Stimulated activated memory B cell treated with anti-CD40 and anti-IgM and Interleukin-4, amounts not matched to agents 10 μg/mL and 1 μg/mL and 100 μg/mL, for 72 hours (primary cell): ENCODE measurements at regions not wholly inside any gene's neighbourhood (a gene's known extent, or its start where the extent isn't known, plus 50 kb on each side); places are given as distances from the start of the nearest gene placed in this dataset.
"Not testable (repeated sequence)": the region's sequence is repeated elsewhere in the genome, so short reads cannot be mapped to it uniquely, and the experiment has no call there.

Experiments used
- ATAC-seq: fragments of 150-1000 bp; cut with Tn5 transposase; 2 replicates; pipeline ENCODE4 v1.10.0; 2021
- H3K27ac Mint-ChIP-seq: one replicate; pipeline ENCODE4 v1.8.0; 2022; ENCODE audit warnings: mild to moderate bottlenecking, mixed read lengths
- H3K27me3 Mint-ChIP-seq: one replicate; pipeline ENCODE4 v1.8.0; 2022; ENCODE audit warnings: mixed read lengths
- H3K36me3 Mint-ChIP-seq: one replicate; pipeline ENCODE4 v1.8.0; 2022; ENCODE audit warnings: mixed read lengths
- H3K4me1 Mint-ChIP-seq: one replicate; pipeline ENCODE4 v1.8.0; 2022; ENCODE audit warnings: mixed read lengths
- H3K4me3 Mint-ChIP-seq: one replicate; pipeline ENCODE4 v1.8.0; 2022; ENCODE audit warnings: mild to moderate bottlenecking, moderate library complexity, mixed read lengths
- H3K9me3 Mint-ChIP-seq: one replicate; pipeline ENCODE4 v1.8.0; 2022; ENCODE audit warnings: mixed read lengths

DNA sequence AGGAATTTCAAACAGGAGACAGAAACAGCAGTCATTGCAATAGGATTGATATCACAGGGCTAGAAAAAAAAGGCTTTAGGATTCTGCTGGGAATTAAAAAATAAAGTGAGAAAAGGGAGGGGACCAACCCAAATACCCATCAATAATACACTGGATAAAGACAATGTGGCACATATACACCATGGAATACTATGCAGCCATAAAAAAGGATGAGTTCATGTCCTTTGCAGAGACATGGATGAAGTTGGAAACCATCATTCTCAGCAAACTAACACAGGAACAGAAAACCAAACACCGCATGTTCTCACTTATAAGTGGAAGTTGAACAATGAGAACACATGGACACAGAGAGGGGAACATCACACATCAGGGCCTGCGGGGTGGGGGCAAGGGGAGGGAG lies 86.9 kb upstream of the ODAD2 start:
- H3K4me1 Mint-ChIP-seq, ATAC-seq, H3K27ac Mint-ChIP-seq, H3K4me3 Mint-ChIP-seq, H3K9me3 Mint-ChIP-seq, H3K27me3 Mint-ChIP-seq: not testable (repeated sequence)
- H3K36me3 Mint-ChIP-seq = peaks cover 35% of the 10 kb centered on the region

DNA sequence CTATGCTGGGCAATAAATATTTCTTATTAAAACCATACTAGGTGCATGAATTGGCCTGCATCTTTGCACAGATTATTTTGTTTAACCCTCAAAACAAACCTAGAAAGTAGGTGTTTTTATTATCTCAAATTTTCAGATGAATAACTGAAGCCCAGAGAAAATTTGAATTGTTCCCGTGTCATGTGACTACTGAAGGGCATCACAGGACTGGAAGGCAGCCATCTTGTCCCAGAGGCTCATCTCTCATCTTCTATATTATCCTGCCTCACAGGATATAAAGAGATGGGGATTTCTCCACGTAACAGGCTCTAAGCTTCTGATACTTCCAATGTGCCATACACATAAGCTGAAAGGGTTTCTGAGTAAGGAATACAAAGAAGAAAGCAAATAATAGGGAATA lies 84.0 kb upstream of the ODAD2 start:
- H3K9me3 Mint-ChIP-seq = peaks cover 2% of the 10 kb centered on the region
- H3K27me3 Mint-ChIP-seq = no peaks in the 10 kb centered on the region
- ATAC-seq = no peak
- peaks cover 28% of the 10 kb centered on the region for H3K36me3 Mint-ChIP-seq
- H3K4me3 Mint-ChIP-seq = no peak overlapping the region
- H3K27ac Mint-ChIP-seq = no peak overlapping the region
- no peaks in the 10 kb centered on the region for H3K4me1 Mint-ChIP-seq

DNA sequence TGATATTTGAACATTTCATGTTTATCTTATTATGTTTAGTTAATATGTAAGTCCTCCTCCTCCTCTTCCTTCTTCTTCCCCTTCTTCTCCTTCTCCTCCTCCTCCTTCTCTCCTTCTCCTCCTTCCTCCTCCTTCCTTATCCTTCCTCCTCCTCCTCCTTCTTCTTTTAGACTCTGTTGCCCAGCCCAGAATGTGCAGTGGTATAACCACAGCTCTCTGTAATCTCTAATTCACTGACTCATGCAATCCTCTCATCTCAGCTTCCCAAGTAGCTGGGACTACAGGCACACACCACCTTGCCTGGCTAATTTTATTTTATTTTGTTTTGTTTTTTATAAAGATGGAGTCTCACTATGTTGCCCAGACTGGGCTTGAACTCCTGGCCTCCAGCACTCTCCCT lies 83.4 kb upstream of the ODAD2 start:
- Mint-ChIP-seq H3K27ac (no peak overlapping the region), H3K27me3 (no peaks in the 10 kb centered on the region), H3K4me3 (no peak overlapping the region), H3K4me1 (no peaks in the 10 kb centered on the region), H3K9me3 (peaks cover 2% of the 10 kb centered on the region), H3K36me3 (peaks cover 27% of the 10 kb centered on the region)
- ATAC-seq = no peak

DNA sequence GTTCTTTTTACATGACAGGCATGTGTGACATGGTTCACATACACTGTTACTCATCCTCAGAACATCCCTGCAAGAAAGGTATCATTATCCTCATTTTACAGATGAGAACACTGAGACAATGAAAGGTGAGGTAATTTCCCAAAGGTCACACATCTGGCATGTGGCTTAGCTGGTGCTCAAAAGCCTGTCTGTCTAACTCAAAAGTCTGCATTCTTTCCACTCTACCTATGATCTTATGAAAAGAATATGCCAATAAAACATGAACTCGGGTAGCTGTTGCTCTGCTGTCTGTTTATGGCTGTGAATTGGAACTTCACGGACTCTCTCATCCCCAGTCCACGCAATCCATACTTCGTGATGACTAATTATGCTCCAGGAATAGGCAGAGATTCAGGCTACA lies 79.0 kb upstream of the ODAD2 start:
- Mint-ChIP-seq H3K27me3 (no peaks in the 10 kb centered on the region), H3K4me1 (no peaks in the 10 kb centered on the region), H3K36me3 (no peaks in the 10 kb centered on the region), H3K27ac (no peak overlapping the region), H3K9me3 (no peaks in the 10 kb centered on the region), H3K4me3 (no peak overlapping the region)
- ATAC-seq = no peak

DNA sequence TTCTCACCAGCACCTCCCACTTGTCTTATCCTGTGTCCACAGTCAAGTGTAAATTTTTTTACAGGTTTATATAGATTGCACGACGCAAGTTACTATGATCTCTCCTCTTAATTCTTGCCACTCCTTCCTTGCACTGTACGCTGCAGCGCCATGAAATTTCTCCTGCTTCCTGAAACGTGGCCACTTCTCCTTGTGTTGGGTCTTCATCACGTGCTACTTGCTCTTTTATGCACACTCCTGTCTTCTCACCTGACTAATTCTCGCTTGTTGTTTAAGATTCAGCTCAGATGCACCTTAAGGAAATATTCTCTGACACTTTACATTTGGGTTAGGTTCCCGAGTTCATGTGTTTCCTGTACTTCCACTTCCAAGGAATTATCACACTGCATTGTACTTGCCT lies 76.5 kb upstream of the ODAD2 start:
- H3K27ac Mint-ChIP-seq = no peak overlapping the region
- H3K36me3 Mint-ChIP-seq = no peaks in the 10 kb centered on the region
- H3K4me1 Mint-ChIP-seq = no peaks in the 10 kb centered on the region
- H3K9me3 Mint-ChIP-seq = no peaks in the 10 kb centered on the region
- H3K4me3 Mint-ChIP-seq = no peak overlapping the region
- ATAC-seq = no peak
- H3K27me3 Mint-ChIP-seq = no peaks in the 10 kb centered on the region

DNA sequence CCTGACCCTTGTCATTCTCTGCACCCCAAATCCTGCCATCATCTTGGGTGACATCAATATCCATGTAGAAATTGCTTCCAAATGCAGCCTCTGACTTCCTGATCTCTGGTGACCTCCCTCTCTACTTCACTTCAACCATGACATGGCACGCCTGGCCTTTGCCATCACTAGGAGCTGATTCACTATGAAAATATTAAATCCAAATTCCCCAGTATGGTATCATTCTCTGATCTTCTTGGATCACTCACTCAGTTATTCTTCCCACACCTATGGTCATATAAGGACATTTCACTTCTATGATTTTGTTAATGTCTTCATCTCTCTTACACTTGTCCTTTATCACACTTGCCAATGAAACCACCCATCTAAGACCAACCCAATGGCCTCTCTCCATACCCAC lies 73.7 kb upstream of the ODAD2 start:
- Mint-ChIP-seq H3K9me3 (no peaks in the 10 kb centered on the region), H3K36me3 (peaks cover 10% of the 10 kb centered on the region), H3K4me1 (no peaks in the 10 kb centered on the region), H3K27ac (no peak overlapping the region), H3K27me3 (no peaks in the 10 kb centered on the region), H3K4me3 (no peak overlapping the region)
- ATAC-seq = no peak

DNA sequence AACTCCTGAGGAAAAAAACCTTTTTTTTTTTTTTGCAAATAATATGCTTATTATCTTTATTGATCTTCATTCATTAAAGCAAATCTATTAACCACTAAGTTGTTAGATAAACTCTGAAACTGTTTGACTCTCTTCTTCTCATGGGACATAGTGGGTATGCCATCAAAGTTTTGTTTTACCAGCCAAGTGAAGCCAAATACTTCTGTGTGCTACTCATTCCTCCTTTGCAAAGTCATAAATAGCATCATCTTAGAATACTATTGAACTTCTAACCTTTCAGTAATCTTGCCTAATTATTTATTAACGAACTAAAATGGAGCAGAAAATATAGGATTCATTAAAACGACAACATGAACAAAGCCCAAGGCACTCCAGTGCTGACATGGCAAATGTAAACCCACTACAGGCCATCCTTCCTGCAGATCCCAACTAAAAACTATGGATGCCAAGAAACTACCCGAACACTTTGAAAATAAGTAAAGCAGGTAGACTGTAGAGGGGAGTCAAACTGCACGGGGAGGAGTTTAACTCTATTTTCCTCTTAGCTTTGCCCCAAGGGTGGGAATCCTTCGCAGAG lies 61.2 kb upstream of the ODAD2 start:
- H3K27ac Mint-ChIP-seq = no peak overlapping the region
- H3K4me3 Mint-ChIP-seq = no peak overlapping the region
- H3K9me3 Mint-ChIP-seq = no peaks in the 10 kb centered on the region
- no peaks in the 10 kb centered on the region for H3K4me1 Mint-ChIP-seq
- ATAC-seq = no peak
- H3K36me3 Mint-ChIP-seq = peaks cover 40% of the 10 kb centered on the region
- H3K27me3 Mint-ChIP-seq = no peaks in the 10 kb centered on the region

DNA sequence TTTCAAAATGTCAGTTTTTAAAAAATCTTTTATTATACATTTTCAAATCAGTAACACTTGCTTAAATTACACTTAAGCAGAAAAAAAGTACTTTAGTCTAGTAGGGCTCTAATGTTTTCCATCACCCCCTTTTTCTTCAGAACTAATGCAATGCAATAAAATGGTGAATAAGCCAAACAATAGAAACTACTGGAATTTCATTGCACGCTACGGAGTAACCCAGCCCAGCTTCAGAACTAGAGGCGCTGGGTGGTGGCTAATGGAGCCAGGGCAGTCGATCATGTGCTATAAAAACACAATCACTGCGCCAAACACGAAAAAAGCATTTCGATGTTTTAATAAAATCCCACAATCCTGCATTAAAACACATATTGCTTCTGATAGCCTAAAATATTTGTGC lies 59.9 kb upstream of the ODAD2 start:
- Mint-ChIP-seq H3K4me3 (no peak overlapping the region), H3K27ac (no peak overlapping the region), H3K9me3 (no peaks in the 10 kb centered on the region), H3K27me3 (no peaks in the 10 kb centered on the region), H3K36me3 (peaks cover 40% of the 10 kb centered on the region), H3K4me1 (no peaks in the 10 kb centered on the region)
- ATAC-seq = no peak

DNA sequence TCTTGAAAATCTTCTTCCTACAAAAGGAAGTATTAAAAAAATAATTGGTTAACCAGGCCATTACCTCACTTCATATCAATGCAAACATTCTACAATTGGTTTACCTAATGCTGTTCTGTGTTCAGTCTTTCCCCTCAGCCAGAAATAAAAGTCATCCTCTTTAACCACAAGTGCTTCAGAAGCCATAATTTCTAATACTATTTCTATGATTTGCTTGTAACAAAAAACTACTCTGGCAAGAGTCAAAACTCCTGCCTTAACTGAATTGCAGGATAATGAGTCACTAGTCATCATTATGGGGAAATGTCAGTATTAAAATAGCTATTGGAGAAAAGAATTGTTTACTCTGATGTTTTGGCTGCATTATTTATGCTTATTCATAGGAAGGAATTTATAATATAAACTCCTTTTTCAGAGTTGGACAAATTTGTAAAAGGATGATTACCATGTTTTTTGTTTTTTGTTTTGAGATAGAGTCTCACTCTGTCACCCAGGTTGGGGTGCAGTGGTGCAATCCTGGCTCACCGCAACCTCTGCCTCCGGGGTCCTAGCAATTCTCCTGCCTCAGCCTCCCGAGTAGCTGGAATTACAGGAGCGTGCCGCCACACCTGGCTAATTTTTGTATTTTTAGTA lies 55.5 kb upstream of the ODAD2 start:
- Mint-ChIP-seq H3K36me3 (peaks cover 27% of the 10 kb centered on the region), H3K4me1 (no peaks in the 10 kb centered on the region), H3K4me3 (no peak overlapping the region), H3K27ac (no peak overlapping the region), H3K9me3 (no peaks in the 10 kb centered on the region), H3K27me3 (no peaks in the 10 kb centered on the region)
- ATAC-seq = no peak

DNA sequence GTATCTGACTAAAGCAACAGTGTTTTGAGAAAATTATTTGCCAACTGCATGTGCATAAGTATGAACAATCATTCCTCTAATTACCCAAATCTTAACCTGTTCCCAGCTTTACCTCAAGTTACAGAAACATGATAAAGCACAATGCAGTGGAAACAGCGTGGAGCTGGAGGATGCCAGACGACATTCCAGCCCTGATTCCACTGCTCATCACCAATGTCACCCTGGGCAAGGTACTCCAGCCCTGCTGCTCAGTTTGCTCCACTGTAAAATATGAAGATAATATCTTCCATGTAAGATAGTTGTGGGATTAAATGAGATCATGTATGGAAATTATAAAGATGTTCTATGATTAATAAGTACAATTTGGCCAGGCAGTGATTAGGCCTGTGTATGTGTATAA lies 50.4 kb upstream of the ODAD2 start:
- Mint-ChIP-seq H3K4me1 (no peaks in the 10 kb centered on the region), H3K27ac (no peak overlapping the region), H3K4me3 (no peak overlapping the region), H3K27me3 (no peaks in the 10 kb centered on the region), H3K9me3 (no peaks in the 10 kb centered on the region), H3K36me3 (no peaks in the 10 kb centered on the region)
- ATAC-seq = no peak
